Right atrium auricular region (tissue), 2 donors: ENCODE measurements at regions not wholly inside any gene's neighbourhood (a gene's known extent, or its start where the extent isn't known, plus 50 kb on each side); places are given as distances from the start of the nearest gene placed in this dataset.

Experiments
- DNase-seq: peaks from one replicate; pipeline ENCODE4 v3.0.0-alpha.2; 2019; ENCODE audit warnings: low spot score
- H3K27ac ChIP-seq, 2 donors: fragments of 200-600 bp; sonication (generic); 1 replicate in 1 of 2; 2 replicates in 1 of 2; pipeline ENCODE4 v1.5.1; 2016 to 2019
- H3K27me3 ChIP-seq, 2 donors: fragments of 200-600 bp; sonication (generic); one replicate each; pipeline versions ENCODE4 v1.5.1 to v1.6.0; 2017 to 2019
- H3K36me3 ChIP-seq: fragments of 200-600 bp; sonication (generic); one replicate; pipeline ENCODE4 v1.5.1; 2016
- H3K4me1 ChIP-seq, 2 donors: fragments of 200-600 bp; sonication (generic); one replicate each; pipeline versions ENCODE4 v1.5.1 to v1.6.0; 2017 to 2019
- H3K4me3 ChIP-seq, 2 donors: fragments of 200-600 bp; sonication (generic); 1 replicate in 1 of 2; 2 replicates in 1 of 2; pipeline ENCODE4 v1.5.1; 2017 to 2019; ENCODE audit warnings: mild to moderate bottlenecking in 1 of 2, moderate library complexity in 1 of 2
- H3K9me3 ChIP-seq, 2 donors: fragments of 200-600 bp; sonication (generic); one replicate each; pipeline ENCODE4 v1.5.1; 2019
- CTCF ChIP-seq, 2 donors: fragments of 200-600 bp; sonication (generic); IDR thresholded peaks; one replicate each; pipeline ENCODE4 v1.5.1; 2019; ENCODE audit warnings: antibody characterized with exemption in 2 of 2

GRCh38 chr10:61343796-61344195, 109.4 kb downstream of the TMEM26 start:
- no peak for DNase-seq
- Histone ChIP-seq H3K27me3 (no peaks in the 10 kb centered on the region), H3K9me3 (no peaks in the 10 kb centered on the region), H3K4me1 (no peaks in the 10 kb centered on the region), H3K27ac (no peak overlapping the region), H3K4me3 (no peak overlapping the region), H3K36me3 (no peaks in the 10 kb centered on the region)
- no peak for TF ChIP-seq CTCF (IDR thresholded peaks at IDR 0.05)

GRCh38 chr10:61342858-61343572, 110.2 kb downstream of the TMEM26 start:
- H3K27ac ChIP-seq, result no peak overlapping the region
- TF ChIP-seq CTCF (IDR thresholded peaks at IDR 0.05), result no peak
- no peak for DNase-seq

GRCh38 chr10:61341008-61341407, 112.2 kb downstream of the TMEM26 start:
- Histone ChIP-seq H3K27ac (no peak overlapping the region), H3K36me3 (no peaks in the 10 kb centered on the region), H3K9me3 (no peaks in the 10 kb centered on the region), H3K4me1 (no peaks in the 10 kb centered on the region), H3K27me3 (no peaks in the 10 kb centered on the region), H3K4me3 (no peak overlapping the region)
- TF ChIP-seq CTCF (IDR thresholded peaks at IDR 0.05), result no peak
- DNase-seq, result no peak

More at GRCh38 chr10:61342858-61343572, 110.2 kb downstream of the TMEM26 start:
- no peak overlapping the region for H3K4me3 ChIP-seq
- no peaks in the 10 kb centered on the region for H3K27me3 ChIP-seq
- no peaks in the 10 kb centered on the region for H3K9me3 ChIP-seq
- no peaks in the 10 kb centered on the region for H3K4me1 ChIP-seq
- no peaks in the 10 kb centered on the region for H3K36me3 ChIP-seq

- TF ChIP-seq CTCF (IDR thresholded peaks at IDR 0.05), result no peak
- Histone ChIP-seq H3K4me3 (no peak overlapping the region), H3K4me1 (no peaks in the 10 kb centered on the region), H3K9me3 (peaks cover 0 to 2% of the 10 kb centered on the region in 2 donors), H3K27ac (no peak overlapping the region), H3K36me3 (no peaks in the 10 kb centered on the region), H3K27me3 (no peaks in the 10 kb centered on the region)
- DNase-seq, result no peak
Measured at GRCh38 chr10:61338146-61338545, 115.0 kb downstream of the TMEM26 start.

GRCh38 chr10:61337741-61338140, 115.4 kb downstream of the TMEM26 start:
- no peak for TF ChIP-seq CTCF (IDR thresholded peaks at IDR 0.05)
- no peaks in the 10 kb centered on the region for H3K36me3 ChIP-seq
- H3K9me3 ChIP-seq, result peaks cover 0 to 4% of the 10 kb centered on the region in 2 donors
- DNase-seq, result no peak
- no peaks in the 10 kb centered on the region for H3K4me1 ChIP-seq
- H3K27ac ChIP-seq, result no peak overlapping the region
- H3K27me3 ChIP-seq, result no peaks in the 10 kb centered on the region
- no peak overlapping the region for H3K4me3 ChIP-seq

GRCh38 chr10:61336831-61337230, 116.3 kb downstream of the TMEM26 start:
- no peak overlapping the region for H3K27ac ChIP-seq
- no peak overlapping the region for H3K4me3 ChIP-seq
- no peak for TF ChIP-seq CTCF (IDR thresholded peaks at IDR 0.05)
- H3K27me3 ChIP-seq, result no peaks in the 10 kb centered on the region
- H3K4me1 ChIP-seq, result no peaks in the 10 kb centered on the region
- no peaks in the 10 kb centered on the region for H3K36me3 ChIP-seq
- DNase-seq, result no peak
- peaks cover 0 to 4% of the 10 kb centered on the region in 2 donors for H3K9me3 ChIP-seq
